ENCODE measurements at regions not wholly inside any gene's neighbourhood (a gene's known extent, or its start where the extent isn't known, plus 50 kb on each side); places are given as distances from the start of the nearest gene placed in this dataset.

GRCh38 chr4:23741681-23742191 is 148.1 kb downstream of the PPARGC1A start:
- Histone ChIP-seq H3K4me1 (ENCODE audit: control insufficient read depth in 3 of 3, insufficient read depth in 2 of 3, low read depth in 1 of 3, low read length in 2 of 3) (peaks cover 0 to 6% (median 1%) of the 10 kb centered on the region in 3 donors), H3K4me3 (ENCODE audit: low read depth in 1 of 3, low read length in 3 of 3) (no peak overlapping the region), H3K36me3 (ENCODE audit: control insufficient read depth in 3 of 3, insufficient read depth in 2 of 3, low read depth in 1 of 3, low read length in 3 of 3) (no peaks in the 10 kb centered on the region), H3K27me3 (ENCODE audit: control insufficient read depth in 3 of 3, insufficient read depth in 3 of 3, low read length in 3 of 3) (peaks cover 0 to 3% (median 0%) of the 10 kb centered on the region in 3 donors), H3K9me3 (ENCODE audit: control insufficient read depth in 2 of 2, insufficient read depth in 1 of 2, low read depth in 1 of 2, low read length in 1 of 2) (no peaks in the 10 kb centered on the region), H3K27ac (ENCODE audit: low read depth in 1 of 3, low read length in 2 of 3) (peak overlapping the region in 2 of 3 donors; percentile 61 to 78)
- FAIRE-seq (no peak), DNase-seq (peak; percentile 52 to 94)

DNA sequence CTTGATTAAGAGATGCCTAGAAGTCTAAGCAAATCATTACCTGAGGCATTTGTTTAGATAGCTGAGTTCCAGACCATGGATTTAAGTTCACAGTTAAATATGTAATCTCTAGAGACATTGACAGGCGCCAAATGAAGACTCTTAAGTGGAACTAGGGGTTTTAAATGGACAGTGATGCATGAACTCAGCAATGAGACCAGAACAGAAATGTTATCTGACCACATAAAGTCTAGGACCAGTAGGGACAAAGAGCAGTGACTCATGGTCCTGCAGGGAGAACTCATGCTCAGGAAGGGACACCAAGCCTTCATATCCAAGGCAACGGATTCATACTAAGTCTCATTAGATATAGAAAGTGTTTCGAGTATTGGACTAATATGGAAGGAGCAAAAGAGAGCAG is 152.3 kb downstream of the PPARGC1A start:
- Histone ChIP-seq H3K27me3 (ENCODE audit: control insufficient read depth in 3 of 3, insufficient read depth in 3 of 3, low read length in 3 of 3) (no peaks in the 10 kb centered on the region), H3K4me1 (ENCODE audit: control insufficient read depth in 3 of 3, insufficient read depth in 2 of 3, low read depth in 1 of 3, low read length in 2 of 3) (peaks cover 0 to 6% (median 1%) of the 10 kb centered on the region in 3 donors), H3K27ac (ENCODE audit: low read depth in 1 of 3, low read length in 2 of 3) (no peak overlapping the region), H3K9me3 (ENCODE audit: control insufficient read depth in 2 of 2, insufficient read depth in 1 of 2, low read depth in 1 of 2, low read length in 1 of 2) (no peaks in the 10 kb centered on the region), H3K36me3 (ENCODE audit: control insufficient read depth in 3 of 3, insufficient read depth in 2 of 3, low read depth in 1 of 3, low read length in 3 of 3) (no peaks in the 10 kb centered on the region), H3K4me3 (ENCODE audit: low read depth in 1 of 3, low read length in 3 of 3) (no peak overlapping the region)
- FAIRE-seq (no peak), DNase-seq (peak in 1 of 2 donors; percentile 54)
- 59 to 85% (median 72%) methylated on average over 3 of the region's 3 CpGs for WGBS, 3 donors

DNA sequence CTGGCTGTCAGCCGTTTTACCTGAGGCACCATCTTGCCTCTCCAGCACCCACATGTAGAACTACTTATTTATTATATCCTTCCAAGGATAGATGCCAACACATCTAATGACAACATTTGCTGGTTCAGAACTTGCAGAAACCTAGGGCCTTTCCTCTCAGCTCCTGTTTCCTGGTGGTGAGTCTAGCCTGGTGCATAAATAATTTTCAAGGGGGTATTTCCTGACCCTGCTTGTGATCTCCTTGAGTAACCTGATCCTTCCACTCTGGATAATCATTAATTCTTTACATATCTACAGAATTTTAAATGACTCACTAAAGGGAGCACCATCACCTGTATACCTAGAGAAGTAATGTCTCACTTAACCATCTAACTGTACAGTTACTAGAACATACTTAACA is 153.4 kb downstream of the PPARGC1A start:
- H3K27me3 ChIP-seq (ENCODE audit: control insufficient read depth in 3 of 3, insufficient read depth in 3 of 3, low read length in 3 of 3), result no peaks in the 10 kb centered on the region
- H3K36me3 ChIP-seq (ENCODE audit: control insufficient read depth in 3 of 3, insufficient read depth in 2 of 3, low read depth in 1 of 3, low read length in 3 of 3), result no peaks in the 10 kb centered on the region
- FAIRE-seq (no peak), DNase-seq (no peak)
- 83 to 86% (median 85%) methylated on average over 1 of the region's 1 CpG for WGBS, 3 donors
- no peak overlapping the region for H3K4me3 ChIP-seq (ENCODE audit: low read depth in 1 of 3, low read length in 3 of 3)
- no peak overlapping the region for H3K27ac ChIP-seq (ENCODE audit: low read depth in 1 of 3, low read length in 2 of 3)
- no peaks in the 10 kb centered on the region for H3K9me3 ChIP-seq (ENCODE audit: control insufficient read depth in 2 of 2, insufficient read depth in 1 of 2, low read depth in 1 of 2, low read length in 1 of 2)
- peaks cover 0 to 6% (median 1%) of the 10 kb centered on the region in 3 donors for H3K4me1 ChIP-seq (ENCODE audit: control insufficient read depth in 3 of 3, insufficient read depth in 2 of 3, low read depth in 1 of 3, low read length in 2 of 3)

DNA sequence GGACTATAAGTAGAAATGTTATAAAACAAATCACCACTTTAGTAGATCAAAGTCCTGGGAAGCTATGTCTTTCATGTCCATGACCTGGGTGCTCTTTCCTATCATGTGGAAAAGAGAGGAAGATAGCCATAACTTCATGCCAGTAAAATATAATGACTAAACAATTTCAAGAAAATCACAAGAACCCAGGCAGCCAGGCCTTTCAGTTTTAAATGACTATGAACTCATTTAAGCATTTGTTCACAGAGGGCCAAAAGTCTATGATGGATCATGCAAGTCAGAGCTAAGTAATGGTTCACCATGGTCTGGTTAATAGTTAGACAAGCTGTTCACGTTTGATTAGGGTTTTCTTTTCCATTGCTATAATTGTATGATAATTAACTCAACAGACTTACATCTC is 155.8 kb downstream of the PPARGC1A start:
- no peak for FAIRE-seq
- no peaks in the 10 kb centered on the region for H3K36me3 ChIP-seq (ENCODE audit: control insufficient read depth in 3 of 3, insufficient read depth in 2 of 3, low read depth in 1 of 3, low read length in 3 of 3)
- H3K27me3 ChIP-seq (ENCODE audit: control insufficient read depth in 3 of 3, insufficient read depth in 3 of 3, low read length in 3 of 3), result no peaks in the 10 kb centered on the region
- H3K4me1 ChIP-seq (ENCODE audit: control insufficient read depth in 3 of 3, insufficient read depth in 2 of 3, low read depth in 1 of 3, low read length in 2 of 3), result no peaks in the 10 kb centered on the region
- H3K4me3 ChIP-seq (ENCODE audit: low read depth in 1 of 3, low read length in 3 of 3), result no peak overlapping the region
- no peaks in the 10 kb centered on the region for H3K9me3 ChIP-seq (ENCODE audit: control insufficient read depth in 2 of 2, insufficient read depth in 1 of 2, low read depth in 1 of 2, low read length in 1 of 2)
- 6 to 34% (median 15%) methylated on average over 1 of the region's 1 CpG for WGBS, 3 donors
- DNase-seq, result peak; percentile 50 to 71
- H3K27ac ChIP-seq (ENCODE audit: low read depth in 1 of 3, low read length in 2 of 3), result peak overlapping the region in 1 of 3 donors; percentile 4

DNA sequence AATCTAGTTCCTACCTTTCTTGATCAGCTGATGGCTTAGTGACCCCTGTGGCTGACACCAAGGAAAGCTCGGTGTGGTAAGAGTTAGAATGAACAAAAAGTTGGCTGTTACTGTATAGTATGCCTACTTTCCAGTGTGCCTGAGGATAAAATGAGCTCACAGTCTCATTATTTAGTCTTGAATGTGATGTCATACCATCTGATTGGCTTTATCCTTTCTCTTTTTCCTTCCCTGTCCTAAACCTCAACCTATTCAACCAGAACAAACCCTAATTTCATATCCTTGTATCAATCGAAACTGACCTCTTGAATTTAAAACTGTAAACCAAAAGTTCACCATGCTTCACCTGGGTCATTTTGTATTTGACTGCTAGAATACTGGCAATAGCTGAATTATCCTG is 156.4 kb downstream of the PPARGC1A start:
- no peaks in the 10 kb centered on the region for H3K4me1 ChIP-seq (ENCODE audit: control insufficient read depth in 3 of 3, insufficient read depth in 2 of 3, low read depth in 1 of 3, low read length in 2 of 3)
- DNase-seq, result no peak
- WGBS, 3 donors, result 62 to 77% (median 72%) methylated on average over 2 of the region's 2 CpGs
- H3K4me3 ChIP-seq (ENCODE audit: low read depth in 1 of 3, low read length in 3 of 3), result no peak overlapping the region
- peak overlapping the region in 1 of 3 donors; percentile 4 for H3K27ac ChIP-seq (ENCODE audit: low read depth in 1 of 3, low read length in 2 of 3)
- H3K36me3 ChIP-seq (ENCODE audit: control insufficient read depth in 3 of 3, insufficient read depth in 2 of 3, low read depth in 1 of 3, low read length in 3 of 3), result no peaks in the 10 kb centered on the region
- no peak for FAIRE-seq
- no peaks in the 10 kb centered on the region for H3K27me3 ChIP-seq (ENCODE audit: control insufficient read depth in 3 of 3, insufficient read depth in 3 of 3, low read length in 3 of 3)
- no peaks in the 10 kb centered on the region for H3K9me3 ChIP-seq (ENCODE audit: control insufficient read depth in 2 of 2, insufficient read depth in 1 of 2, low read depth in 1 of 2, low read length in 1 of 2)

DNA sequence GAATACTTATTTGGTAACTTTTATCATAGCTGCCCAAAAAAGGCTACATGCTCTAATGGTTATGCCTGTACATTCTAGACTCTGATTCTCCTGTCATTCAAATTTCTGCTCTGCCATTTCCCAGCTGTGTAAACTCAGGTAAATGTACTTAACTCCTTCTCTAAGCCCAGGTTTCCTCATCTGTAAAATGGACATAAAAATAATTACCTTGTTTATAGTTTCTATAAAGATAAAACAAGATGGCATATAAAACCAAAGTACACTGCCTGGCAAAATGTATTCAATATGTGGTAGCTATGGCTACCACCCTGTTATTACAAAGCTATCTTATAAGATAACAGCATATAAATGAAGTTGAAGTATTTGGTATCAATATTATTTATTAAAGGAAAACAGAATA is 158.8 kb downstream of the PPARGC1A start:
- Histone ChIP-seq H3K36me3 (ENCODE audit: control insufficient read depth in 3 of 3, insufficient read depth in 2 of 3, low read depth in 1 of 3, low read length in 3 of 3) (no peaks in the 10 kb centered on the region), H3K4me3 (ENCODE audit: low read depth in 1 of 3, low read length in 3 of 3) (no peak overlapping the region), H3K27ac (ENCODE audit: low read depth in 1 of 3, low read length in 2 of 3) (no peak overlapping the region), H3K9me3 (ENCODE audit: control insufficient read depth in 2 of 2, insufficient read depth in 1 of 2, low read depth in 1 of 2, low read length in 1 of 2) (no peaks in the 10 kb centered on the region), H3K4me1 (ENCODE audit: control insufficient read depth in 3 of 3, insufficient read depth in 2 of 3, low read depth in 1 of 3, low read length in 2 of 3) (no peaks in the 10 kb centered on the region), H3K27me3 (ENCODE audit: control insufficient read depth in 3 of 3, insufficient read depth in 3 of 3, low read length in 3 of 3) (no peaks in the 10 kb centered on the region)
- DNase-seq (peak in 1 of 2 donors; percentile 49), FAIRE-seq (no peak)

- no peaks in the 10 kb centered on the region for H3K4me1 ChIP-seq (ENCODE audit: control insufficient read depth in 3 of 3, insufficient read depth in 2 of 3, low read depth in 1 of 3, low read length in 2 of 3)
- no peaks in the 10 kb centered on the region for H3K9me3 ChIP-seq (ENCODE audit: control insufficient read depth in 2 of 2, insufficient read depth in 1 of 2, low read depth in 1 of 2, low read length in 1 of 2)
- H3K4me3 ChIP-seq (ENCODE audit: low read depth in 1 of 3, low read length in 3 of 3), result no peak overlapping the region
- DNase-seq, result no peak
- H3K36me3 ChIP-seq (ENCODE audit: control insufficient read depth in 3 of 3, insufficient read depth in 2 of 3, low read depth in 1 of 3, low read length in 3 of 3), result no peaks in the 10 kb centered on the region
- no peak for FAIRE-seq
- no peak overlapping the region for H3K27ac ChIP-seq (ENCODE audit: low read depth in 1 of 3, low read length in 2 of 3)
- no peaks in the 10 kb centered on the region for H3K27me3 ChIP-seq (ENCODE audit: control insufficient read depth in 3 of 3, insufficient read depth in 3 of 3, low read length in 3 of 3)
Observed at GRCh38 chr4:23728971-23729370, 160.9 kb downstream of the PPARGC1A start.

- no peak for DNase-seq
- no peaks in the 10 kb centered on the region for H3K4me1 ChIP-seq (ENCODE audit: control insufficient read depth in 3 of 3, insufficient read depth in 2 of 3, low read depth in 1 of 3, low read length in 2 of 3)
- H3K36me3 ChIP-seq (ENCODE audit: control insufficient read depth in 3 of 3, insufficient read depth in 2 of 3, low read depth in 1 of 3, low read length in 3 of 3), result no peaks in the 10 kb centered on the region
- H3K4me3 ChIP-seq (ENCODE audit: low read depth in 1 of 3, low read length in 3 of 3), result no peak overlapping the region
- no peak for FAIRE-seq
- H3K27me3 ChIP-seq (ENCODE audit: control insufficient read depth in 3 of 3, insufficient read depth in 3 of 3, low read length in 3 of 3), result no peaks in the 10 kb centered on the region
- no peaks in the 10 kb centered on the region for H3K9me3 ChIP-seq (ENCODE audit: control insufficient read depth in 2 of 2, insufficient read depth in 1 of 2, low read depth in 1 of 2, low read length in 1 of 2)
- H3K27ac ChIP-seq (ENCODE audit: low read depth in 1 of 3, low read length in 2 of 3), result no peak overlapping the region
Observed at GRCh38 chr4:23728393-23728792, 161.5 kb downstream of the PPARGC1A start.

- WGBS, 3 donors, result 82 to 85% (median 84%) methylated on average over 2 of the region's 2 CpGs
- no peaks in the 10 kb centered on the region for H3K9me3 ChIP-seq (ENCODE audit: control insufficient read depth in 2 of 2, insufficient read depth in 1 of 2, low read depth in 1 of 2, low read length in 1 of 2)
- no peak overlapping the region for H3K27ac ChIP-seq (ENCODE audit: low read depth in 1 of 3, low read length in 2 of 3)
- H3K4me1 ChIP-seq (ENCODE audit: control insufficient read depth in 3 of 3, insufficient read depth in 2 of 3, low read depth in 1 of 3, low read length in 2 of 3), result no peaks in the 10 kb centered on the region
- H3K4me3 ChIP-seq (ENCODE audit: low read depth in 1 of 3, low read length in 3 of 3), result no peak overlapping the region
- no peaks in the 10 kb centered on the region for H3K27me3 ChIP-seq (ENCODE audit: control insufficient read depth in 3 of 3, insufficient read depth in 3 of 3, low read length in 3 of 3)
- no peaks in the 10 kb centered on the region for H3K36me3 ChIP-seq (ENCODE audit: control insufficient read depth in 3 of 3, insufficient read depth in 2 of 3, low read depth in 1 of 3, low read length in 3 of 3)
- DNase-seq, result no peak
- no peak for FAIRE-seq
Observed at GRCh38 chr4:23720556-23720955, 169.3 kb downstream of the PPARGC1A start.

Measured in small intestine (tissue), 7 donors.